GM21390 (cell line): ENCODE measurements at regions not wholly inside any gene's neighbourhood (a gene's known extent, or its start where the extent isn't known, plus 50 kb on each side); places are given as distances from the start of the nearest gene placed in this dataset.

ENCODE experiments used
- ATAC-seq: cut with Tn5 transposase; IDR thresholded peaks from one replicate; pipeline ENCODE4 v1.9.1; 2021; ENCODE audit not compliant: unreplicated experiment

DNA sequence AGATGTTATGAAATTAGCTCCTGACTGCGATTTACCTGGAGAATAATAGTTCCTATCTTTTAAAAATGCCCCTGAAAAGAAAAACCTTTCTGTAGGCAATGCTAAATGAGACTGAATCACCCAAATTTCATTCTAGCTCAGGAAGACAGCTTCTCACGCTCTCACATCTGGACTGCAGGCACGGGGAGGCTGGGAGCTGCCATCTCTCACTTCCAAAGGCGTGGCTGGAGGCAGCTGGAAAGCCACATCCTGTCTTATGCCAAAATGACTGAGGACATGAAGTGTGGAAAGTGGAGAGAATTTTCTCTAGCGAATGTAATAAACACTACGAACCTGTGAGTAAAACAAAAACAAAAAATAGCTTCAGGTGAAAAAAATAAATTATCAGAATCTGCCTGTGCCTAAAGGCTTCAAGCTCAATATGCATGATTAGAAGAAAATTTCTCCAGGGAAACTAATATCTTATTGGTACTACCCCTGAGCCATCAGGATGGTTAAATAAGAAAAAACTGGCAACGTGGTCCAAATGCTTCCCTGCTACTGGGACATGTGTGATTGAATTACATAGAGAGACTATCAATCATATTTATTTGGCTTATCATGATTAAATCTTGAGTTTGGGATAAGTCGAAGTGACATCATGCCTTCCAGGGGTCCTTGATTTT is 58.1 kb upstream of the UBL3 start:
- no peak for ATAC-seq

GRCh38 chr13:29907670-29908069 is 57.3 kb upstream of the UBL3 start:
- ATAC-seq, result no peak

GRCh38 chr13:29906432-29907011 is 56.1 kb upstream of the UBL3 start:
- no peak for ATAC-seq

- no peak for ATAC-seq
Measured at GRCh38 chr13:29905845-29906244, 55.4 kb upstream of the UBL3 start.

GRCh38 chr13:29903996-29904395 is 53.6 kb upstream of the UBL3 start:
- no peak for ATAC-seq

DNA sequence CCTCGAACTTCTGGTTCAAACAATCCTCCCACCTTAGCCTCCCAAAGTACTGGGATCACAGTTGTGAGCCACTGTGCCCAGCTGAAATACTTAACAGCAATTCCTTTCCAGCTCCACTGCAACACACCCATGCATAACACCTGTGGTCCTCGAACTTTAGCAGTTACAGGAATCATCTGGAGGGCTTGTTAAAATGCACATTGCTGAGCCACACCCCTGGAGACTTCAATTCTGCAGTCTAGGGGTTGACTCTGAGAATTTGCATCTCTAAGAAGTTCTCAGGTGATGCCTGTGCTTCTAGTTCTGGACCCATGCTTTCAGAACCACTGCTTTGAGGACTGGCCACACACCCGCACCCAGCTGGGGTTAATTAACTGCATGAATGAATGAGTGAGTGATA is 53.1 kb upstream of the UBL3 start:
- ATAC-seq, result no peak

- ATAC-seq, result no peak
Measured at GRCh38 chr13:29902632-29903305, 52.4 kb upstream of the UBL3 start.

DNA sequence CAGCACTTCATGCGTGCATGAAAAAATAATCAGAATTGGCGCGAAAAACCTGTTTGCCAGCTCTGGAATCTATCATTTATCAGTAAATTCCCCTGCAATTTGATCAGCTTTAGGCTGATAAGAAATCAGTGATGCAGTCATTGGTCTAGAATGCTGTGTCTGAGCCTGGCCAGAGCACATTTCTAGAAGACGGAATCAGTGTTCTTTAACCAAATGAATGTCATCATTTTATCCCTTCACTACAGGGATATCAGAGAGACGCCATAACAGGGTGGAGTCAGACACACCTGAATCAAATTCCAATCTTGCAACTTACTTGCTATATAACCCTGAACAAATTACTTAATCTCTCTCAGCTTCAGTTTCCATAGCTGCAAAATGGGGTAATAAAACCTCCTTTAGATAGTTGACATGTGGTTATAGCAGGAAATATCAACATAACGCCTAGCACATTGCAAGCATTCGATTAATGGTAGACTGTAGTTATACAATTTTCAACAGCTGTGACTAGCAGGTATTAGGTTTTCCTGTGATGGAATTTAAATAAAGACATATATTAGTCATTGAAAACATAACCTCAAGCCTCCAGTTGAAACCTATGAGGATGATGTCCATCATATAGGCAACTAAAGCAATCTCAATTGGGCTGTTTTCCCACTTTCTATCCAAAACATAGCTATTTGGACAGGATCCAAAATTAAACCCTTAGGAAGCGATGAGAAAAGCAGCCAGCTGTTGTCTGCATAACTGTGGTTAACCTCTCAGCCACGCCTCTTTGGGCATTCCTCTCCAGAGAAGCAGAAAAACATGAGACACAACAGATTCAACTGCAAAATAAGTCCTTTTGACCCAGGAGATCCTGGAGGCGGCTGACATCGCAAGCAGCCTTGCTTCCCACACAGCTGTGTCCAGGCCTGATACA is 51.6 kb upstream of the UBL3 start:
- no peak for ATAC-seq
